ENCODE measurements at regions not wholly inside any gene's neighbourhood (a gene's known extent, or its start where the extent isn't known, plus 50 kb on each side); places are given as distances from the start of the nearest gene placed in this dataset.
"Not testable (repeated sequence)": the region's sequence is repeated elsewhere in the genome, so short reads cannot be mapped to it uniquely, and the experiment has no call there.

DNA sequence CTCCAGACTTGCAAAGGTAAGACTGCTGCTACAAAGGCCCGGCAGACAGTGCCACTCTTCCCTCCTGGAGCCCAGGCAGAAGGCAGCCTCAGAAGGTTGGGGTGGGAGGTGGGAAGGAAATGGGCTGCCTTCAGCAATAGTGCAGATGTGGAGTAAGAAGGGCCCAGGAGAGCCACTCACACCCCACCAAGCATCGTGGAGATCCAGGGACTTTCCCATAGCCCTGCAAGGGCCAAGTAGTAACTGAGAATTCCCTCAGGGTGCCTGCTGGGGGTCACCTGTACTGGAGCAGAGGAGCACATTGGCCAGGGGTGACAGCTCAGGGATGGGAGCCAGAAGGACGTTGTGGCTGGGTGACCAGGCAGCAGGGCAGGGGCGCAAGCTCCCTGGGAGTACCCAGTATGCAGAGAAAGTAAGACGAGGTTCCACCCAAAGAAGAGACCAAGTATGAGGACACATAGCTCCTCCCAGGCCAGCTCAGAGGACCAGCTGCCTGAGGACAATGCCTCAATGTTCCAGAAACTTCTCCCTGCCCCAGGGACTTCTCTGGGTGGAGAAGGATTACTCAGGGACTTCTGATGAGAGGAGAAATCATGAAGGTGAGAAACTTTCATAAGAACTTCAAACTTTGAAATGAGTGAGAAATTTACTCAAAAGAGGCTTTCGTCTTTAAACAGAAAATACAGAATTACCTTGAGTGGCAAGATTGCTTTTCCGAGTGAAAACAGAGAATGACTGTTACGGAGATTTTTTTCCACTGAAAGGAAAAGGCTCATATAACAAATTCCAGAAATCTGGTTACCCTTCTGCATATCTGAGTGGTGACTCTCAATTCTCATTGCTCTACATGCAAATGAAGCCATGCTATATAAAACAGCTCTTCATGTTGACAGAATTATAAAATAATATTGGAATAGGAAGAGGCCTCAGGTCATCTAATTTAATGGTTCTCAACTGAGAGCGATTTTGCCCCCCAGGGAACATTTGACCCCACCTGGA is 87.9 kb upstream of the TRIO start:
- DNase-seq (ENCODE audit: low spot score) = peak; percentile 64

DNA sequence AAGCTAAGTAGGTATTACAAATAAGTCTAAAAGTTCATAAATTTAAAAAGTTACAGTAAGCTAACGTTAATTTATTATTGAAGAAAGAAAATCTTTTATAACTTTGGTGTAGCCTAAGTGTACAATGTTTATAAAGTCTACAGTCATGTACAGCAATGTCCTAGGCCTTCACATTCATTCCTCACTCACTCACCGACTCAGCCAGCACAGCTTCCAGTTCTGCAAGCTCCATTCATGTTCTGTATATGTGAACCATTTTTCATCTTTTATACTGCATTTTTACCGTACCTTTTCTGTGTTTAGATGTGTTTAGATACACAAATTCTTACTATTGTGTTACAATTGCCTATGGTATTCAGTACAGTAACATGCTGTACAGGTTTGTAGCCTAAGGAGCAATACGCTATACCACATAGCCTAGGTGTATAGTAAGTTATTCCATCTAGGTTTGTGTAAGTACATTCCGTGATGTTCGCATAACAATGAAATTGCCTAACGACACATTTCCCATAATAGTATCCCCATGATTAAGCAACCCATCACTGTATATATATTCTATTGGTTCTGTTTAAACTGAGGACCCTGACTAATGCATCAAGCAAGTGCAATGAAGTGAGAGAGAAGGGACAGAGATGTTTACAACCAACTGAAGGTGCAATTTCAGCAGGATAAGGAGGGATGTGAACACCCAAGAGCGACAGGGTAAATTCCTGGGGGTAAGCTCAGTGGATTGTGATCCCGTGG is 88.9 kb upstream of the TRIO start:
- DNase-seq (ENCODE audit: low spot score) = no peak

DNA sequence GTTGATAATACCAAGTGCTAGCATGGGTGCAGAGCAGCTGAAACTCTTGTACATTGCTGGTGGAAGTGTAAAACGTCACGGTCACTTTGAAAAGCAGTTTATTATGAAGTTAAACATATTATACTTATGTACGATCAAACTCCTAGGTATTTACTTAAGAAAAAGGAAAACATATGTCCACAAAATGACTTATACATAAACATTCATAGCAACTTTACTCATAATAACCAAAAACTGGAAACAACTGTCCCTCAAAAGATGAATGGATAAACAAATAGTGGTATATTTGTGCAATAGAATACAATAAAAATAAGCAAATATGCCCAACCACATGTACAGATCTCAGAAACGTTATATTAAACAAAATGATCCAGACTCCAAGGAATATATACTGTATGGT is 92.3 kb upstream of the TRIO start:
- DNase-seq (ENCODE audit: low spot score) = no peak

DNA sequence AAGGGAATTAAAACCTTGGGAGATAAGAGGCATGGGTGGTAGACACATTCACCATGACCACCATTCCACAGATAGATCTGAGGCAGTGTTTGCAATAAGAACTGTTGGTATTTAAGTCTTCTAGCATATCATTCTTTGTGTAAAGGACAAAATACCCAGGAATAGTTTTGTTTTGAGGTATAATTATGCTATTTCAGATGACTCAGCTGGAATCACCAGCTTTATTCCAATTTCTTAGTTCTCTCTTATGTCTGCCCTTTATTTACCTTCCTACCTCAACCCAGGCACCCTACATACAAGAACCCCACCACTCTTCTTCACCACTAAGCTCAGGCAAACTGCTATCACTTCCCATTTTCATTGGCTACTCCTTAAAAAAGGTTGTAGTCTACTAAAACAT is 94.7 kb upstream of the TRIO start:
- no peak for DNase-seq (ENCODE audit: low spot score)

DNA sequence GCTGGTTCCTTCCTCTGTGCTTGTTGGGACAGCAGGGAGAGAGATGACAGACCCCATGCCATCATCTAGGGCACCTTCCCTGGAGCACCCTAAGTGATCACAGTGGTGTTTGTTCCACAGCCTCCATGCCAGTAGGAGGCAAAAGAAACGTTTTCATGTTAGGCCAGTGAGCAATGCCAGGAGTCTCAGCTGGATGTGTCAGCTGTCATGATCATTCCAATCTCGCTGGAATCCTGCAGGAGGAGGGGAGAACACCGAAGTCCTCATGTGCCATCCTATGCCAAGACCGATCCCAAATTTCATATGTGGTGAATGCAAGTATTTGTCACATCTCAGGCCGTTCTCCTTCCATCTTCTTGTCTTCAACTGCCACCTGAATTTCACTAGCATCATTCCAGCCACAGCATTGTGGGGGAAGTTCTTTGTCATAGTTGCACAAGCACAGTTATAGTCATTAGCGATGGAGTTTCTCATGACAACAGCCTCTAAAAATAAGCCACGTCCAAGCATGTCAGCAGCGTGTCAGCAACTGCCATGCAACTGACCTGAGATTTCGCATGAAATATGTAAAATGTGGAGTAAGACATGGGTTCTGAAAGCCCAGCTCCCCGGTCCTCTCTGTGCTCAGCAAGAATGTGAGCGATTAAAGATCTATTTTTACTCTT is 97.2 kb upstream of the DNAH5 start:
- peak; percentile 50 for DNase-seq (ENCODE audit: low spot score)

DNA sequence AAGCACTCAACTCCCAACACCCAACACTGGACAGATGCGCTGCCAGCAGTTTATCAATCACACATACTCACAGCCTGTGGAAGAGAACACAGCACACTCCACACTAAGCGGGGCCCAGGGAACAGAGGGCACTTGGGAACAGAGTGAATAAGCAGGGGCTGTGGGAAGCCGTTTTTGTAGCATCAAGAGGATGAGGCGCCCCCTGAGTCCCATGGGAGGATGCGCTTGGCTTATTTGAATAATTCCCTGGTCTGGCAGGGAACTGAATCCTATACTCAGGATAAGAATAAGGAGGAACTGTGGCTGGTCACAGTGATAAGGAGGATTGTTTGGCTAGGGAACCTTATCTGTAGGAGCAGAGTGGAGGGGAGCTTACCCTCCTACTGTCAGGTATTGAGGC is 96.1 kb upstream of the DNAH5 start:
- DNase-seq (ENCODE audit: low spot score) = no peak

DNA sequence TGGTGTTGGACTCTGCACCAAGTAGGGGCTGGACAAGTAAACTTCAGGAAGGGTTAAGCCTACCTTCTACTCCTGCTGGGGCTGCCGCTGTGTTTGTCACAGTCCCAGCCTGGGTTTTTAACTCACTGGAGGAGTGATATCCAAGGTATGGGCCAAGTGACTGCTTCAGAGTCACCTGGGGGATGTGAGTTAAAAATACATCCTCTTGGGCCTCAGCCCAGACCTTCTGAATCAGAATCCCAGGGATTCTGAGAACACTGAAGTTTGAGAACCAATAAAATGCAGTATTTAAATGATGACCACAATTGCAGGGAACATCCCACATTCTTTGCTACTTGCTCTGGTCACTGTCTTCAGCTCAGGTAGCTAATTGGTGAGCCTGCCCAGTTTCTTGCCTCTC is 95.1 kb upstream of the DNAH5 start:
- peak; percentile 36 for DNase-seq (ENCODE audit: low spot score)

DNA sequence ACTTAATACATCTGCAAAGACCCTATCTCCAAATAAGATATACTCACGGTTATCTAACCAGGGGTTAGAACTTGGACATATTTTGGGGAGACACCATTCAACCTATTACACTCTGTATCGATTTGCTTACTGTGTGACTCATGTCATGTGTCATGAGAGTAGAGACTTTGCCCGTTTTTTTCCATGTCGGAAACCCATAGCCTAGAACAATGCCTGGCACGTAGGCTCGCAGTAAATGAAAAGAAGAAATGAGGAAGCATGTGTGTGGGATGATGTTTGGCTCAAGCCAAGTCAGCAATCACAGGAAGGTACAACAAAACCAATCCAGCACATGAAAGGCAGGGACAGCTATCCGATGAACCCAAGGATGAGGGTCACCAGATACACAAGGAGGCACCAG is 94.6 kb upstream of the DNAH5 start:
- no peak for DNase-seq (ENCODE audit: low spot score)

DNA sequence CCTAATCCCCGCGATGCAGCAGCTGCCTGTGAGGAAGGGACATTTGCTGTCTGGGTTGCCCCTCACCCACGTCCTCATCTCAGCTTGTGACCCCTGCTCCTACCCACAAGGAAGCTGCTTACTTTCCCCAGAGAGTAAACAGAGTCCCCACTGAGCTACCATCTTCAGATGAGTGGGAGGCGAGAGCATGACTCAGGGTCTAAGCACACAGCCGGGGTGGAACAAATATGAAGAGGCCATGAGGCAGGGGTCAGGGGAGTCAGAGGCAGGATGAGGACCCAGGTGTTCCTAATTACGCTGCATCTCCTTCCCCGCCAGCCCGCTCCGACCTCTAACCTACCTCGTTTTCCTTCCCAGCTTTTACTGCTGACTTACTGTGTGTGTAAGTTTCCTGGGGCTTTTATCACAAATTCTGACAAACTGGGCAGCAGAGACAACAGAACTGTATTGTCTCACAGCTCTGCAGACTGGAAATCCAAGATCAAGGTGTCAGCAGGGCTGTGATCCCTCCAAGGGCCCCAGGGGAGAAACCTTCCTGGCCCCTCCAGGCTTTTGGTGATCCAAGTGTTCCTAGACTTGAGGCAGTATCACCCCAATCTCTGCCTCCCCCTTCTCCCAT is 94.0 kb upstream of the DNAH5 start:
- DNase-seq (ENCODE audit: low spot score) = peak; percentile 72

DNA sequence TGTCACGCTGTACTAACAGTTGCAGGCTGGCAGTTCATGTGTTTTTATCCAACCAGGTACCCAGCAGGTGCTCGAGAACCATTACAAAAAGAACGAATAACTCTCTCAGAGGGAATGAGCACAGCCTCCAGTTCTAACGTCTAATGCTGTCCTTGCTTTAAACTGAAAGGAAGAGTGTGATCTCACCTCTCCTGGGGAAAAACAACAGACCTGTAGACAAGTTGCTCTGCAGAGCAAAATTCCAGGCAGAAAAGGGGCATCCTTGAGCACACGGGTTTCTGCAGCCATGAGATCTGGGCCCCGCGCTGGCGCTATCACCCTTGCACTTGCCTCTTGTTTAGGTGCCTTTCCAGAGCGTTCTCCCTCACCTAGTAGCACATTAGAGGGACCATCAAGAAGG is 92.5 kb upstream of the DNAH5 start:
- no peak for DNase-seq (ENCODE audit: low spot score)

DNA sequence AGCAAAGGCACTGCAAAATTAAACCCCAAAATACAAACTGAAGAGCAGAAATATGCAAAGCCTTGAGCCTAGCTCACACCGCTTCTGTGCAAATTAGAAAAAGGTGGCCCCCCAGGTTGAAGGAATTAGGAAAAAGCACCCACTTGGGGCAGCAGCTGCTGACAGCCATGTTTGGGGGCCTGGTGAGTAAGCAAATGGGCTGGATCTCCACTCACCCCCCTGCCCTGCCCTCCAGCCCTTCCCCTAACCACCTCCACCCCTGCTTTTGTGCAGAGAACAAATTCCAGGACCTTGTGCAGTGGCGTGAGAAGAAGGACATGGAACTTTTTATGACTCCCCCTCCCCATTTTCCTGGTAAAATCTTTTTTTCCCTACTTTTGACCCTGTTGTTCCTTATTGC is 92.0 kb upstream of the DNAH5 start:
- DNase-seq (ENCODE audit: low spot score) = peak; percentile 46

DNA sequence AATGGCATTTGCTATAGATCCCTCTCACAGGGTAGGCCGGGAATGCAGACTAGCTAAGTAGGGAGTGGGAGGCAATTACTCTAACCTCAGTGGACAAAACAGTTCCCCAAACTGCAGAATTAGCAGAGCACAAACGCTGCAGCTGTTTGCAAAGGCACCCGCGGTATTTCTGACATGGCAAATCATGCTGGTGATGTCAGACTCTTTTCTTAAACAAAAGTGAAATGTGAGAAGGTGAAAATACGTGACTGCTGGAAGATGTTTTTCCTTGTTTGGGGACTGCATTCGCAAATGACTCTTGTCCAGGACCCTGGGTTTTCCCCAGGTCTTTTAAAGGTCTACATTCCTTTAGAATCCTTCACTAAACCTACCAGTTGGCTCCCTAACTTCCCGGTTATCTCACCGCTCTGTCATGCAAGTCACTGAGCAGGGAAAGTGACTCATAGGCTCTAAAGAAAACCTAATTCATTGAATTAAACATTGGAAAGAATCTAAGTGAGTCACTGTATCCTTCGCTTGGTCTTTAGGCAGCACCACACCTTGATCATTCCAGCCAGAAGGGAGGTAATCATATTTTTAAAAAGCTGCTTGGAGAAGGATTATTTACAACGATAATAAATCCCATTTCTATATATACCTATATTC is 91.5 kb upstream of the DNAH5 start:
- peak; percentile 87 for DNase-seq (ENCODE audit: low spot score)

DNA sequence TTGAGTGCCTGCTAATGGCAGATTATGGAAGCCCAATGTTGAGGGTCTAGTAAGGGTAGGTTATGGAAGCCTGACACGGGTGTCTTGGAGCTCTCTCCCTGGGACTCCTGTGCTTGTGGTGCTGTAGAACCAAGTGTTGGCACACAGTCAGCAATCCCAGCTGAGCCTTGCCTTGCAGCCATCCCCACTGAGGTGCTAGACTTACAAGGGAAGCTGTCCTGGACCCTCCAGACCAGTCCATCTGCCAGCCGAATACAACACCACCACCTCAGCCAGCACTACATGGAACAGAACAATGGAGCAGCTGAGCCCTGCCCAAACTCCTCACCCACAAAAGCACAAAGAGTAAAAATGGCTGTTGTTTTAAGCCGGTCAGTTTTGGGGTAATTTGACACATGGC is 90.5 kb upstream of the DNAH5 start:
- DNase-seq (ENCODE audit: low spot score) = no peak

DNA sequence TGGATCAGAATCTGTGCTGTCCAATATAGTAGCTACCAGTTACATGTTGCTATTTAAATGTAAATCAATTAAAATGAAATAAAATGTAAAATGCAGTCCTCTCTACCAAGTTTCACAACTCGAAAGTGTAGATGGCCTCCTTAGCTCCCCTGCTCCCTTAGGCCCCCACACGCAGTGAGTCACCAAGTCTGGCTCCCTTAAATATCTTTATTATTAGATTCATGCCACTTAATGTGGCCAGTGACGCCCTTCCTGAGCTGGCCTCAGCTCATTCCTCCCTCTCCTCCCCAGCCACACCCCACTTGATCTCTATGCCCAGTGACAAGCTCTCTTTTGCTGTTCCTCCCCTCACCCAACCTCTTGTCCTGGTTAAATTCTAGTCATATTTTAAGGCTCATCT is 88.4 kb upstream of the DNAH5 start:
- peak; percentile 83 for DNase-seq (ENCODE audit: low spot score)

DNA sequence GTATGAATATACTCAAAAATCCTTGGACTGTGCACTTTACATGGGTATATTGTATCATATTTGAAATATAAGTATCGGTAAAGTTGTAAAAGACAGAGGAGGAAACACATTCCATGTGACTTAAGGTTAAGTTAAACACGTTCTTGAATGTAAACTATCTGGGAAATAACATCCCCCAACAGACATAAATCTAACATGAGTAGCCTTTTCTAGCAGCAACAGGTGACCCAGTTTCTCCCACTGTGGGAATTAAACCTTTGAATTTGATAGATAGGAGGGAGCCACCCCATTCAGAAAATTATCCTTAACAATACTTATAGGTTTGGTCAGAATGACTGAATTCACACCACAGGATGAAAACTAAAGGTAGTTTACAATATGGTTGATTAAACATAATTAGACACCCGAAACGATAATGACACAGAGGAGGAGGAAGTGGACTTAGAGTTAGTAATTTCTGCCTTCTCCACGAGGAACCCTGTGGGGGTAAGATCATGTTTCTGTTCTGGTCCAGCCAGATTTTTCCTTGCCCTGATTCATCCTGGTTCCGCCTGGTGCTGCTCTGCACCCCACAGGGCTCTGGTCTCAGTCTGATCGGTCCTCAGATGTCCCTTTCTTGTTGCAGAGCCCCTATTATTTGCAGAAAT is 84.6 kb upstream of the DNAH5 start:
- no peak for DNase-seq (ENCODE audit: low spot score)

DNA sequence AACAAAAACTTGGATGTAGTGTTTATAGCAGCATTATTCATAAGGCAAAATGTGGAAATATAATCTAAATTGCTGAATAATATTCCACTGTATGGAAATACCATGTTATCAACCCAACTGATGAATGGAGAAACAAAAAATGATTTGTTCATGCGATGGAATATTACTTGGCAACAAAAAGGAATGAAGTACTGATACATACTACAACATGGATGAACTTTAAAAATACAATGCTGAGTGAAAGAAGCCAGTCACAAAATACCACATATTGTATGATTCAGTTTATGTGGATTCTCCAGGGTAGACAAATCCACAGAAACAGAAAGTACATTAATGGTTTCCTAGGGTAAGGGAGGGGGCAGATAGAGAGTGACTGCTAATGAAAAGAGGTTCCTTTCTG is 83.7 kb upstream of the DNAH5 start:
- DNase-seq (ENCODE audit: low spot score) = no peak

DNA sequence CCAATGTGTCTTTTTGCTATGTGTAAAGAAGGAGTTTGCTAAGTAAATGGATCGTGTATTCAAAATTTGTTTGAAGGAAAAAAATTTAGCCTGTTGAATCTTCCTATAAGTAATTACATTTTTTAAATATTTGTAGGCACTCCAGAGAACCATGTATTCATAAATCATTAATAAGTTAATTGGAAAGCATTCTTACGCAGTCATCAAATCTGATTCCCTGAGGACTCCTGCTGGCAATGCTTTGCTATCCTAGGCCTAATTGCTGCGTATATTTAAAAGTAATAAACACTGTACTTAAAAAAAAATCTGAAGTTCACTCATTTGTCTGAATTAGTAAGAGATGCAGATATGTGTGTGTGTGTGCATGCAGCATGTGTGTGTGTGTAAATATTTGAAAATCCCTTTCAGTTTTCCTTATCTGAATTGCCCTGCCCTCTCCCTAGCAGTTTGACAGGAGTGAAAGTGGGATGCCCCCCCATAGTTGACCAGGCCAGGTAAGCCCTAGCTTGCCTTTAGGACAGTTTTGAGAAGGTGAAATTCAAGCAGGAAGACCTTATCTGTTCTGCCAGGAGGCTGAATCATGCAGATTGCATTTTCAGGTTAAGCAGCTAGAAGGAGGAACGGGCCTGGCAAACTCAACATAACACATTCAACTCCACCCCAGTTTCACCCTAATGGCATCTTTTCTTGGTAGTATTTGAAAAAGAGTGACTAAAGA is 81.2 kb upstream of the DNAH5 start:
- DNase-seq (ENCODE audit: low spot score) = no peak

DNA sequence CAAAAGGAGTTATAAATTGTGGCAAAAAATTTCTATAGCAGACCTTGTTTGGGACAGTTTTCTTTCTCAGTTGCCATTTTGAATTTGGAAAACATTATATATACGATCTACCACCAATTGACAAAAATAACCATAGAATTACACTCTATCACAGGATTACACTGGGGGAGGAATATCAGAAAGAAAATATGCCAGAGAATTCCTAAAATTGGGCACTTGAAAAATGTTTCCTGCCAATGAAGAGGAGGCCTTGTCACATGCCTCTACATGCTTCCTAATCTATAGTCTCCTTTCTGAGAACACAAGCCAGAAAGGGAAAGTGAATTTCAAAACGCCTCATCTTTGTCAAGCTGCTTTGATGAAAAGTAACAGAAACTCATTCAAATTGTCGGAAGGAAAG is 78.5 kb upstream of the DNAH5 start:
- no peak for DNase-seq (ENCODE audit: low spot score)

DNA sequence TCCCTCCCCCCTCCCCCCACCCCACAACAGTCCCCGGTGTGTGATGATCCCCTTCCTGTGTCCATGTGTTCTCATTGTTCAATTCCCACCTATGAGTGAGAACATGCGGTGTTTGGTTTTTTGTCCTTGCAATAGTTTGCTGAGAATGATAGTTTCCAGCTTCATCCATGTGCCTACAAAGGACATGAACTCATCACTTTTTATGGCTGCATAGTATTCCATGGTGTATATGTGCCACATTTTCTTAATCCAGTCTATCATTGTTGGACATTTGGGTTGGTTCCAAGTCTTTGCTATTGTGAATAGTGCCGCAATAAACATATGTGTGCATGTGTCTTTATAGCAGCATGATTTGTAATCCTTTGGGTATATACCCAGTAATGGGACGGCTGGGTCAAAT is 76.5 kb upstream of the DNAH5 start:
- DNase-seq (ENCODE audit: low spot score) = not testable (repeated sequence)

DNA sequence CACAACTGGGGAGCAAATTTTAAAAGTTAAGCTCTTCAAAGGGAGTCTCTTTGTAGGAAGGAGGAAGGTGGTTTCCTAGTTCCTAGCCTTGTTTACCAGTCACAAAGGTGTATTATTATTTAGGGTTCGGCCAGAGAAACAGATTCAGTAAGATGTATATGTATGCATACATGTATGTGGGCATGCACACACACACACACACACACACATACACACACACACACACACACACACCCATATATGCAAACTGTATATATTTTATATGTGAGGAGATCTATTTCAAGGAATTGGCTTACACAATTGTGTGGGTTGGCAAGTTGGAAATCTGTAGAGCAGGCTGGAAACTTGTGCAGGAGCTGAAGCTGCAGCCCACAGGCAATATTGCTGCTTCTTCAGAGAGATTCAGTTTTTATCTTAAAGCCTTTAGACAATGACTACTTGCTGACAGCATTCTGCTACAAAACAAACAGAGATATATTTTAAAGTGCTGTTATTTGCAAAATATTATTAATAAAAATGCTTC is 75.3 kb upstream of the DNAH5 start:
- no peak for DNase-seq (ENCODE audit: low spot score)
